Lower leg skin (tissue), 4 donors: ENCODE measurements at regions not wholly inside any gene's neighbourhood (a gene's known extent, or its start where the extent isn't known, plus 50 kb on each side); places are given as distances from the start of the nearest gene placed in this dataset.

Experiments used
- DNase-seq, 2 donors: peaks; one replicate each; pipeline ENCODE4 v3.0.0-alpha.2; 2019; ENCODE audit warnings: low spot score in 2 of 2
- H3K4me3 ChIP-seq: fragments of 200-600 bp; sonication (generic); 2 replicates; pipeline ENCODE4 v1.5.1; 2017; ENCODE audit warnings: mild to moderate bottlenecking, low read depth; ENCODE audit not compliant: poor library complexity, severe bottlenecking
- CTCF ChIP-seq, 3 donors: fragments of 450-650 bp; IDR thresholded peaks; one replicate each; pipeline ENCODE4 v1.5.1; 2016; ENCODE audit warnings: antibody characterized with exemption in 3 of 3, mild to moderate bottlenecking in 3 of 3, moderate library complexity in 2 of 3
- POLR2A ChIP-seq, 2 donors: fragments of 450-650 bp; IDR thresholded peaks; one replicate each; pipeline ENCODE4 v1.6.1; 2016 to 2017; ENCODE audit warnings: antibody characterized with exemption in 2 of 2, mild to moderate bottlenecking in 1 of 2, moderate library complexity in 1 of 2
- WGBS, 2 donors: methylation state at CpG; one replicate each; pipeline ENCODE4 v1.1.5; 2018; 5-methylcytosine and 5-hydroxymethylcytosine counted together
- intact Hi-C: fragments of 100-400 bp; cut with DNase I; formaldehyde crosslinking; loops from one replicate; pipeline ENCODE4 v1.15.0; 2023; ENCODE audit warnings: low total_unique reads

DNA sequence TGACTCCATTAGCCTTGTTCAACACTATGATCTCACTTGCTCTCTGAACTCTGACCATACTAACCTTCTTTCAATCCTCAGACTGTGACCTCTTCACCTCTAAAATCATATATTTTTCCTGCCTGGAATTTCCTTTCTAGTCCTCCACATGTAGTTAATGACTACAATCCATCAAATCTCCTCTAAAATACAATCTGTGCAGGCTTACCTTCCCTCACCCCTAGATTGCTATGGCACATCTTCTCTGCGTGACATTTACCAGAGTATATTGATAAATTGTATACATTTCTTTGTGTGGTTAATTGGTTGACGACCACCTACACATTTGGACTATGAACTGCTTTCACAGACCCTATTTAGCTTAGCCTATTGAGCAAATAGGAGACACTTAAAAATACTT is 1330.2 kb upstream of the TENM4 start:
- 60 to 61% methylated on average over 2 of the region's 2 CpGs for WGBS, 2 donors
- no peak for TF ChIP-seq POLR2A (IDR thresholded peaks at IDR 0.05)
- TF ChIP-seq CTCF (IDR thresholded peaks at IDR 0.05): no peak

DNA sequence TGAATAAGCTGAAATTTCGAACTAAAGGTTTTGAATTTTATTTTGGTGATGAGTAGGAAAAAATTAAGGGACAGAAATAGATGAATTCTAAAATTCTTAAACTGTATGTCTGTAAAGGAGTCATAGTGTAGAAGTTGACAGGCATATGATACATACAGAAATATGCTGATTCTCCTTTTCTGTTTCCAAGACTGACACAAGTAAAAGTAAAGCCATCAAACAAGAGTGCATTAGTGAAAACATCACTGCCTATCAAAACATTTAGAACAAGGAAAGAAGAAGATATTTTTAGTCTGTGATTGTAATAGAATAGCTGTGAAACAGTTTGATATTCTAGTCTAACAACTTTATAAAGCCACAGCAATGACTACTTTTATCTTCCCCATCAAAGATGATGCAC is 1318.0 kb upstream of the TENM4 start:
- no peak for DNase-seq
- no peak for TF ChIP-seq POLR2A (IDR thresholded peaks at IDR 0.05)
- TF ChIP-seq CTCF (IDR thresholded peaks at IDR 0.05): no peak
- intact Hi-C loops: no loop called here
- H3K4me3 ChIP-seq: no peak overlapping the region
- 83 to 84% methylated on average over 1 of the region's 1 CpG for WGBS, 2 donors

More for the DNA sequence above, 1330.2 kb upstream of the TENM4 start:
- no peak for DNase-seq
- no peak overlapping the region for H3K4me3 ChIP-seq
- intact Hi-C loops: no loop called here

GRCh38 chr11:80748207-80748925 is 1307.5 kb upstream of the TENM4 start:
- WGBS, 2 donors: 35 to 45% methylated on average over 3 of the region's 3 CpGs
- no peak for TF ChIP-seq POLR2A (IDR thresholded peaks at IDR 0.05)
- no peak for TF ChIP-seq CTCF (IDR thresholded peaks at IDR 0.05)
- intact Hi-C loops: no loop called here

DNA sequence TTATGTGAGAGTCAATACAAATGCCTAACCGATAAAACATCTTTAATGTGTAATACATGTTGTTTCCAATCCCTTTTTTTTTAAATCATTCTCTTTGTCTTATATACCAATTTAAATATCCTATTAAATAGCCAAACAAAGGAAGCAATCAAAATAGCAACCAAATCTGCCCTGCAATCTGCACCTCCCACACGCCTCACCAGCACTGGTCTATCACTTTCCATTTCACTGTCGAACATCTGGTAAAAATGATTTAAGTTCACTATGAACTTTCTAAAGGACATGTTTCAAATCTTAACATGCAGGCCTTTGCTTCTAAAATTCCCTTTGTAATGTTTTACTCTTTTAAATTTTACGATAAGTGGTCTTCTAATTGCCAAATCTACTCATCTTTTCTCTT is 1305.5 kb upstream of the TENM4 start:
- H3K4me3 ChIP-seq: no peak overlapping the region
- DNase-seq: no peak
- WGBS, 2 donors: 61 to 70% methylated on average over 4 of the region's 4 CpGs
- TF ChIP-seq CTCF (IDR thresholded peaks at IDR 0.05) (no peak), POLR2A (IDR thresholded peaks at IDR 0.05) (no peak)
- intact Hi-C loops: no loop called here

More at GRCh38 chr11:80748207-80748925, 1307.5 kb upstream of the TENM4 start:
- H3K4me3 ChIP-seq: no peak overlapping the region
- no peak for DNase-seq

GRCh38 chr11:80745416-80745815 is 1304.6 kb upstream of the TENM4 start:
- WGBS, 2 donors: 88 to 90% methylated on average over 4 of the region's 4 CpGs
- no peak overlapping the region for H3K4me3 ChIP-seq
- intact Hi-C loops: no loop called here
- TF ChIP-seq POLR2A (IDR thresholded peaks at IDR 0.05): no peak
- TF ChIP-seq CTCF (IDR thresholded peaks at IDR 0.05): no peak
- no peak for DNase-seq

DNA sequence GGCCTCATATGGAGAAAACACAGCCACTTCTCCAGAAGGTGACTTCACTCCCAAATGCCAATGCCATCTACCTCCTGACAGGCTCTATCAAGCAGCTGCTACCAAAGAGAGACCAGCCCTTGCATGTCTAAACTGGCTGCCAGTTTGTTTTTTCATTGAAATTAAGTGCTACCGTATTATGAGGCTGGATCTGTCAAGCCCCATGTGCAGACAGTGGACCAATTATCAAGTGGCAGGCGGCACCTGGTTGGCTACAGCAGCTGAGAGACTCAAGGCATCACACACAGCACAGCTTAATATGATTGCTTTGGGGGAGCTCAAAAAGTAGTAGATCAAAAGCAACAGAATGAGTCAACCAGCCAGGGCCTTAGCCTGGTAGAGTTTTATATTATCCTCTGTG is 1293.0 kb upstream of the TENM4 start:
- 44 to 55% methylated on average over 2 of the region's 2 CpGs for WGBS, 2 donors
- intact Hi-C loops: no loop called here
- DNase-seq: no peak

More for the DNA sequence above, 1293.0 kb upstream of the TENM4 start:
- TF ChIP-seq POLR2A (IDR thresholded peaks at IDR 0.05) (no peak), CTCF (IDR thresholded peaks at IDR 0.05) (no peak)
- H3K4me3 ChIP-seq: no peak overlapping the region
